ENCODE measurements at regions not wholly inside any gene's neighbourhood (a gene's known extent, or its start where the extent isn't known, plus 50 kb on each side); places are given as distances from the start of the nearest gene placed in this dataset.

DNA sequence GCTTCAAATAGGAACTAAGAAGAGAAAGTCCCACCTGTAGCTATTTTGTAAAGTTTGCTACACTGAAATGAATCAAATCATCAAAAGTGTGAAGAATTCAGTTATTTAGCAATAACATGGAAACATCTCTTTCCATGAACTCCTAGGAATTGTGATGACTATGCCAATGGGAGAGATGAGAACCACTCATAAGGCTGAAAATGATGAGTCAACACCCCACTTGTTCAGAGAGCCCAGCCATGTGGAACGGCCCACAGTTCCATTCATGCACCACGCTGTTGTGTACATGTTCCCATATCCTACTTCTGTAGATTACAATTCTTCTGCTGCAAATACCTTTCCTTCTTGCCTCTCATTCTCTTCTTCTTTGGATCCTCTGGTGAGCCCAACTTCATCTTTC, 645.5 kb upstream of the ID2 start:
- TF ChIP-seq, protein P1, sequence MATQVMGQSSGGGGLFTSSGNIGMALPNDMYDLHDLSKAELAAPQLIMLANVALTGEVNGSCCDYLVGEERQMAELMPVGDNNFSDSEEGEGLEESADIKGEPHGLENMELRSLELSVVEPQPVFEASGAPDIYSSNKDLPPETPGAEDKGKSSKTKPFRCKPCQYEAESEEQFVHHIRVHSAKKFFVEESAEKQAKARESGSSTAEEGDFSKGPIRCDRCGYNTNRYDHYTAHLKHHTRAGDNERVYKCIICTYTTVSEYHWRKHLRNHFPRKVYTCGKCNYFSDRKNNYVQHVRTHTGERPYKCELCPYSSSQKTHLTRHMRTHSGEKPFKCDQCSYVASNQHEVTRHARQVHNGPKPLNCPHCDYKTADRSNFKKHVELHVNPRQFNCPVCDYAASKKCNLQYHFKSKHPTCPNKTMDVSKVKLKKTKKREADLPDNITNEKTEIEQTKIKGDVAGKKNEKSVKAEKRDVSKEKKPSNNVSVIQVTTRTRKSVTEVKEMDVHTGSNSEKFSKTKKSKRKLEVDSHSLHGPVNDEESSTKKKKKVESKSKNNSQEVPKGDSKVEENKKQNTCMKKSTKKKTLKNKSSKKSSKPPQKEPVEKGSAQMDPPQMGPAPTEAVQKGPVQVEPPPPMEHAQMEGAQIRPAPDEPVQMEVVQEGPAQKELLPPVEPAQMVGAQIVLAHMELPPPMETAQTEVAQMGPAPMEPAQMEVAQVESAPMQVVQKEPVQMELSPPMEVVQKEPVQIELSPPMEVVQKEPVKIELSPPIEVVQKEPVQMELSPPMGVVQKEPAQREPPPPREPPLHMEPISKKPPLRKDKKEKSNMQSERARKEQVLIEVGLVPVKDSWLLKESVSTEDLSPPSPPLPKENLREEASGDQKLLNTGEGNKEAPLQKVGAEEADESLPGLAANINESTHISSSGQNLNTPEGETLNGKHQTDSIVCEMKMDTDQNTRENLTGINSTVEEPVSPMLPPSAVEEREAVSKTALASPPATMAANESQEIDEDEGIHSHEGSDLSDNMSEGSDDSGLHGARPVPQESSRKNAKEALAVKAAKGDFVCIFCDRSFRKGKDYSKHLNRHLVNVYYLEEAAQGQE (IDR thresholded peaks at IDR 0.05; ENCODE audit: insufficient read depth in 1 of 2, low read depth in 2 of 2, low read length in 2 of 2), result no peak
- TF ChIP-seq SIN3A (IDR thresholded peaks at IDR 0.05; ENCODE audit: borderline replicate concordance, insufficient read depth, low read length) (no peak), POLR2AphosphoS5 (IDR thresholded peaks at IDR 0.05; ENCODE audit: low read depth, low read length) (no peak)
